Thyroid gland (tissue), 4 donors: ENCODE measurements at regions not wholly inside any gene's neighbourhood (a gene's known extent, or its start where the extent isn't known, plus 50 kb on each side); places are given as distances from the start of the nearest gene placed in this dataset.

Experiments used
- POLR2A ChIP-seq, 2 donors: fragments of 450-650 bp; IDR thresholded peaks; one replicate each; pipeline ENCODE4 v1.6.1; 2017; ENCODE audit warnings: antibody characterized with exemption in 2 of 2, mild to moderate bottlenecking in 2 of 2, moderate library complexity in 1 of 2
- TF ChIP-seq, protein P1 (sequence below), 6 experiments: fragments of 200-600 bp in 3 of 6; fragments of 450-650 bp in 3 of 6; sonication (generic) in 3 of 6; IDR thresholded peaks; one replicate each; pipeline ENCODE4 v1.5.1; 2016 to 2019; ENCODE audit warnings: antibody characterized with exemption in 6 of 6, mild to moderate bottlenecking in 2 of 6, inconsistent platforms in 1 of 6, moderate library complexity in 1 of 6

DNA sequence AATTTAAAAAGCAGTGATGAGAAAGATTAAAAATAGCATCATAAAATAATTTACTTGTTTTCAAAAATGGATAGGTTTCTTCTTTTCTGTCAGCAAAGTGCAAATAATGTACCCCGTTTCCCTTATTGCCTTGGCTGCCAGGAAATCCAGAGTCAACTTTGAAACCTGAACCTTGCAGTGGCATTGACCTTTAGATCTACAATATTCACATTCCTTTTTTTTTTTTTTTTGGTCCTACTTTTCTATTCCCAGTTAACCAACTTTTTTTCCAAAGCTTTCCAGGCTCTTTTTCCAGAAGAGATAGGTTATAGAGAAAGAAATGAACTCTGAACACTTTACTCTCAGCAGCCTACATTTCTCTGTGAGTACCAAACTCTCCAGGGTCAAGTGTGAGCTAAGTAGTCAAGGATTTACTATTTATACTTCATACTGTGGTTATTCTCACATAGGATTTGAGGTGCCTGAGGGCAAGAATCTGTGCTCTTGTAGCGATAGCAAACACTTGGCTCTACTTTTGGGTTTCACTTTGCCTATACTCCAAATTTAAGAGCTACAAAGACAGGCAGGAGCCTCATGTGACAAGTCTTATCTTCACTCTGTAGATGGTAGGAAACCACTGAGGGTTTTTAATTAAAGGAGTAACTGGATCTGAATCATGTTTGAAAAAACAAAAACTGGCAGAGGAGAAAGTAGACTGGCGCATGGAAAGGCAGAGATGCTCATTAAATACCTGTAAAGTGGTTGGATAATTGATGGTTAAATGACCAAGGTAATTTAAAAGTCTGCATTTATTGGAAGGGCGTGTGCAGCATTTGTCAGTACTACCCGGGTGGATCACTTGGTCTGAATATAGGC is 63.2 kb upstream of the TMEM17 start:
- TF ChIP-seq, protein P1, sequence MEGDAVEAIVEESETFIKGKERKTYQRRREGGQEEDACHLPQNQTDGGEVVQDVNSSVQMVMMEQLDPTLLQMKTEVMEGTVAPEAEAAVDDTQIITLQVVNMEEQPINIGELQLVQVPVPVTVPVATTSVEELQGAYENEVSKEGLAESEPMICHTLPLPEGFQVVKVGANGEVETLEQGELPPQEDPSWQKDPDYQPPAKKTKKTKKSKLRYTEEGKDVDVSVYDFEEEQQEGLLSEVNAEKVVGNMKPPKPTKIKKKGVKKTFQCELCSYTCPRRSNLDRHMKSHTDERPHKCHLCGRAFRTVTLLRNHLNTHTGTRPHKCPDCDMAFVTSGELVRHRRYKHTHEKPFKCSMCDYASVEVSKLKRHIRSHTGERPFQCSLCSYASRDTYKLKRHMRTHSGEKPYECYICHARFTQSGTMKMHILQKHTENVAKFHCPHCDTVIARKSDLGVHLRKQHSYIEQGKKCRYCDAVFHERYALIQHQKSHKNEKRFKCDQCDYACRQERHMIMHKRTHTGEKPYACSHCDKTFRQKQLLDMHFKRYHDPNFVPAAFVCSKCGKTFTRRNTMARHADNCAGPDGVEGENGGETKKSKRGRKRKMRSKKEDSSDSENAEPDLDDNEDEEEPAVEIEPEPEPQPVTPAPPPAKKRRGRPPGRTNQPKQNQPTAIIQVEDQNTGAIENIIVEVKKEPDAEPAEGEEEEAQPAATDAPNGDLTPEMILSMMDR (IDR thresholded peaks at IDR 0.05) = no peak
- no peak for TF ChIP-seq POLR2A (IDR thresholded peaks at IDR 0.05)
